ENCODE measurements at regions not wholly inside any gene's neighbourhood (a gene's known extent, or its start where the extent isn't known, plus 50 kb on each side); places are given as distances from the start of the nearest gene placed in this dataset.

DNA sequence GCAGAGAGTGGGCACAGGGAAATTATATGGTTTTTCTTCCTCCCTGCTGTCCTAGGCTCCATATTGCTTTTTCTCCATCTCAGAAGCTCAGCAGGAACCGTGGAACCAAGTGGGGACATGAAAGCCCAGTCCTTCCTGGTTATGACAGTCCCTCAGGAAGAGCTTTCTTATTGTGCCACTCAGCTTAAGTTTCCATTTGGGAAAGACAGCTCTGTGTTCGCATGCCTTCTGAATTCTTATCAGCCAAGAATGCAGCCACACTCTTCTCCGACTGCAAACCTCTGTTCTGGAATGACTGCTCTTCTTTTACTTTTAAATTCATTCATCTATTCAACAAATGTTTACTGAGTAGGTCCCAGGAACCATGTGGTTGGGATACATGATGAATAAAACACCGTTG, 58.0 kb upstream of the PPARGC1A start (continued):
- TF ChIP-seq, protein P1, sequence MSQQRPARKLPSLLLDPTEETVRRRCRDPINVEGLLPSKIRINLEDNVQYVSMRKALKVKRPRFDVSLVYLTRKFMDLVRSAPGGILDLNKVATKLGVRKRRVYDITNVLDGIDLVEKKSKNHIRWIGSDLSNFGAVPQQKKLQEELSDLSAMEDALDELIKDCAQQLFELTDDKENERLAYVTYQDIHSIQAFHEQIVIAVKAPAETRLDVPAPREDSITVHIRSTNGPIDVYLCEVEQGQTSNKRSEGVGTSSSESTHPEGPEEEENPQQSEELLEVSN (IDR thresholded peaks at IDR 0.05), result no peak
- TF ChIP-seq GABPA (IDR thresholded peaks at IDR 0.05; ENCODE audit: borderline replicate concordance, insufficient read depth, low read length) (no peak), TAF1 (IDR thresholded peaks at IDR 0.05; ENCODE audit: low read depth, low read length) (no peak), MAX (IDR thresholded peaks at IDR 0.05) (no peak), TEAD4 (IDR thresholded peaks at IDR 0.05; ENCODE audit: low read depth, low read length) (no peak), BRCA1 (IDR thresholded peaks at IDR 0.05; ENCODE audit: low read depth, low read length) (no peak)
